Fibroblast of lung (primary cell): ENCODE measurements at regions not wholly inside any gene's neighbourhood (a gene's known extent, or its start where the extent isn't known, plus 50 kb on each side); places are given as distances from the start of the nearest gene placed in this dataset.
A peak's percentile ranks its signal among the peaks of the same experiment; 100 is the strongest.

Experiments used
- DNase-seq, 2 donors: peaks; one replicate each; pipeline versions ENCODE4 v3.0.0 to v3.0.0-alpha.2; 2010; ENCODE audit warnings: low read depth in 2 of 2
- H2AFZ ChIP-seq: 2 replicates; pipeline ENCODE4 v1.5.1; 2012; ENCODE audit warnings: low read length, control low read depth, inconsistent platforms
- H3K27ac ChIP-seq: 2 replicates; pipeline ENCODE4 v1.5.1; 2011; ENCODE audit warnings: low read length, control low read depth; ENCODE audit not compliant: insufficient read depth
- H3K27me3 ChIP-seq: 2 replicates; pipeline ENCODE4 v1.5.1; 2011; ENCODE audit warnings: mild to moderate bottlenecking, low read length; ENCODE audit not compliant: control insufficient read depth, insufficient read depth
- H3K36me3 ChIP-seq: 2 replicates; pipeline ENCODE4 v1.5.1; 2011; ENCODE audit warnings: low read length; ENCODE audit not compliant: control insufficient read depth, insufficient read depth
- H3K4me1 ChIP-seq: 2 replicates; pipeline ENCODE4 v1.5.1; 2011; ENCODE audit warnings: low read length; ENCODE audit not compliant: control insufficient read depth, insufficient read depth; ENCODE audit errors: extremely low read depth
- H3K4me2 ChIP-seq: 2 replicates; pipeline ENCODE4 v1.5.1; 2011; ENCODE audit warnings: low read length, control low read depth; ENCODE audit not compliant: insufficient read depth; ENCODE audit errors: extremely low read depth
- H3K4me3 ChIP-seq, 4 experiments: fragments of 200-600 bp in 1 of 4; sonication (generic) in 1 of 4; replicated peaks in 1 of 4; 2 replicates each; pipeline ENCODE4 v1.5.1; 2011 to 2016; ENCODE audit warnings: low read length in 4 of 4, low read depth in 3 of 4, mild to moderate bottlenecking in 3 of 4, control low read depth in 2 of 4, inconsistent platforms in 1 of 4, mixed read lengths in 1 of 4; ENCODE audit not compliant: insufficient read depth in 1 of 4; ENCODE audit errors: control extremely low read depth in 1 of 4
- H3K79me2 ChIP-seq: 2 replicates; pipeline ENCODE4 v1.5.1; 2012; ENCODE audit warnings: mild to moderate bottlenecking, low read length, inconsistent platforms; ENCODE audit not compliant: control insufficient read depth, insufficient read depth
- H3K9ac ChIP-seq: 2 replicates; pipeline ENCODE4 v1.5.1; 2011; ENCODE audit warnings: mild to moderate bottlenecking, low read length, control low read depth; ENCODE audit not compliant: insufficient read depth
- H3K9me3 ChIP-seq: 2 replicates; pipeline ENCODE4 v1.5.1; 2012; ENCODE audit warnings: low read depth, low read length; ENCODE audit not compliant: control insufficient read depth, insufficient read depth
- H4K20me1 ChIP-seq: 2 replicates; pipeline ENCODE4 v1.5.1; 2011; ENCODE audit warnings: low read length; ENCODE audit not compliant: control insufficient read depth, insufficient read depth; ENCODE audit errors: extremely low read depth
- EZH2 ChIP-seq: IDR thresholded peaks from 2 replicates; pipeline ENCODE4 v1.5.1; 2012; ENCODE audit warnings: low read length, control low read depth, mild to moderate bottlenecking; ENCODE audit errors: missing control alignments
- TF ChIP-seq, protein P1 (sequence below), 2 donors: IDR thresholded peaks in 1 of 2; conservative IDR thresholded peaks in 1 of 2; 1 replicate in 1 of 2; 2 replicates in 1 of 2; pipeline ENCODE4 v1.5.1; 2011 to 2012; ENCODE audit warnings: low read length in 2 of 2, control low read depth in 1 of 2, inconsistent platforms in 1 of 2, low read depth in 1 of 2, mild to moderate bottlenecking in 1 of 2

DNA sequence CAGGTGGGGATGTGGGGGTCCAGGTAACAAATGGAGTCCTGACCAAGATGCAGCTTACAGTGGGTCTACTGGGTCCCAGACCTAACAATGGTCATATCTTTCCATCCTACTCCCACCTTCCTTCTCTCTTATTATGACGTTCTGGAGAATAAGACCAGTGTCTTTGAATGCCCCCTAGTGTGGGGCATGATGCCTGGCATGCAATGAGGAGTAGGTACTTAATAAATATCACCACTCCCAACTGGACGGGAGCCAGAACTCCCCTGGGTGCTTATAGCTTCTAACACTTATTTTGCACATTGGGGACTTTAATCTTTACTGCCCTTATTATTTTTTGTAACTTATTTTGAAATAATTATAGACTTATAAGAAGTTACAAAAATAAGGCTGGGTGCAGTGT lies 98.2 kb downstream of the NDFIP1 start:
- H3K27ac ChIP-seq, result no peak overlapping the region
- no peak overlapping the region for H3K9ac ChIP-seq
- no peaks in the 10 kb centered on the region for H3K9me3 ChIP-seq
- H3K4me1 ChIP-seq, result peaks cover 4% of the 10 kb centered on the region
- no peaks in the 10 kb centered on the region for H4K20me1 ChIP-seq
- no peak overlapping the region for H2AFZ ChIP-seq
- no peaks in the 10 kb centered on the region for H3K79me2 ChIP-seq
- H3K4me3 ChIP-seq, result no peak overlapping the region
- H3K36me3 ChIP-seq, result no peaks in the 10 kb centered on the region
- DNase-seq, result no peak
- no peak for TF ChIP-seq EZH2
- TF ChIP-seq, protein P1, sequence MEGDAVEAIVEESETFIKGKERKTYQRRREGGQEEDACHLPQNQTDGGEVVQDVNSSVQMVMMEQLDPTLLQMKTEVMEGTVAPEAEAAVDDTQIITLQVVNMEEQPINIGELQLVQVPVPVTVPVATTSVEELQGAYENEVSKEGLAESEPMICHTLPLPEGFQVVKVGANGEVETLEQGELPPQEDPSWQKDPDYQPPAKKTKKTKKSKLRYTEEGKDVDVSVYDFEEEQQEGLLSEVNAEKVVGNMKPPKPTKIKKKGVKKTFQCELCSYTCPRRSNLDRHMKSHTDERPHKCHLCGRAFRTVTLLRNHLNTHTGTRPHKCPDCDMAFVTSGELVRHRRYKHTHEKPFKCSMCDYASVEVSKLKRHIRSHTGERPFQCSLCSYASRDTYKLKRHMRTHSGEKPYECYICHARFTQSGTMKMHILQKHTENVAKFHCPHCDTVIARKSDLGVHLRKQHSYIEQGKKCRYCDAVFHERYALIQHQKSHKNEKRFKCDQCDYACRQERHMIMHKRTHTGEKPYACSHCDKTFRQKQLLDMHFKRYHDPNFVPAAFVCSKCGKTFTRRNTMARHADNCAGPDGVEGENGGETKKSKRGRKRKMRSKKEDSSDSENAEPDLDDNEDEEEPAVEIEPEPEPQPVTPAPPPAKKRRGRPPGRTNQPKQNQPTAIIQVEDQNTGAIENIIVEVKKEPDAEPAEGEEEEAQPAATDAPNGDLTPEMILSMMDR (conservative IDR thresholded peaks at IDR 0.05 in 1 of 2, IDR thresholded peaks at IDR 0.05 in 1 of 2; ENCODE audit: low read depth in 1 of 2, low read length in 2 of 2), result peak in 1 of 2 donors; percentile 10
- H3K27me3 ChIP-seq, result peaks cover 7% of the 10 kb centered on the region
- H3K4me2 ChIP-seq, result no peak overlapping the region

- no peaks in the 10 kb centered on the region for H3K27me3 ChIP-seq
- no peak overlapping the region for H3K4me2 ChIP-seq
- H3K4me3 ChIP-seq, result no peak overlapping the region
- TF ChIP-seq EZH2, result no peak
- TF ChIP-seq, protein P1 (conservative IDR thresholded peaks at IDR 0.05 in 1 of 2, IDR thresholded peaks at IDR 0.05 in 1 of 2; ENCODE audit: low read depth in 1 of 2, low read length in 2 of 2), result no peak
- DNase-seq, result no peak
- H3K79me2 ChIP-seq, result no peaks in the 10 kb centered on the region
- no peaks in the 10 kb centered on the region for H3K9me3 ChIP-seq
- H3K9ac ChIP-seq, result no peak overlapping the region
- H2AFZ ChIP-seq, result no peak overlapping the region
- H3K27ac ChIP-seq, result no peak overlapping the region
- H3K4me1 ChIP-seq, result peaks cover 4% of the 10 kb centered on the region
- no peaks in the 10 kb centered on the region for H3K36me3 ChIP-seq
- H4K20me1 ChIP-seq, result no peaks in the 10 kb centered on the region
These were observed 95.6 kb downstream of the NDFIP1 start for GRCh38 chr5:142204219-142204618.
